WTC11 (cell line): ENCODE measurements at regions not wholly inside any gene's neighbourhood (a gene's known extent, or its start where the extent isn't known, plus 50 kb on each side); places are given as distances from the start of the nearest gene placed in this dataset.
"Not testable (repeated sequence)": the region's sequence is repeated elsewhere in the genome, so short reads cannot be mapped to it uniquely, and the experiment has no call there.

Experiments
- ATAC-seq: fragments of 200-7000 bp; cut with Tn5 transposase; 2 replicates; pipeline ENCODE4 v1.10.0; 2021; ENCODE audit warnings: mild to moderate bottlenecking, moderate library complexity
- CTCF ChIA-PET: fragments of 300-600 bp; sonication (Branson Sonifier 250); formaldehyde crosslinking; loops from one replicate; lab custom pipeline; 2021; ENCODE audit warnings: antibody characterized with exemption; lab: Charles Lee
- POLR2A ChIA-PET: fragments of 350-600 bp; sonication (Branson Sonifier 250); formaldehyde crosslinking; loops from one replicate; lab custom pipeline; 2021; ENCODE audit warnings: antibody characterized with exemption; lab: Charles Lee
- DNase-seq: peaks from one replicate; pipeline ENCODE4 v3.0.0; 2021; ENCODE audit warnings: low spot score
- H3K27ac Mint-ChIP-seq: 2 replicates; pipeline ENCODE4 v1.8.0; 2021; ENCODE audit warnings: mixed read lengths
- H3K27me3 Mint-ChIP-seq: 2 replicates; pipeline ENCODE4 v1.8.0; 2021; ENCODE audit warnings: low read depth, mild to moderate bottlenecking, moderate library complexity, mixed read lengths
- H3K36me3 Mint-ChIP-seq: 2 replicates; pipeline ENCODE4 v1.8.0; 2021; ENCODE audit warnings: mixed read lengths
- H3K4me1 Mint-ChIP-seq: 2 replicates; pipeline ENCODE4 v1.8.0; 2022; ENCODE audit warnings: mixed read lengths
- H3K4me3 Mint-ChIP-seq: 2 replicates; pipeline ENCODE4 v1.8.0; 2021; ENCODE audit warnings: mild to moderate bottlenecking, moderate library complexity, mixed read lengths
- H3K9me3 Mint-ChIP-seq: 2 replicates; pipeline ENCODE4 v1.8.0; 2021; ENCODE audit warnings: mixed read lengths
- CBFB ChIP-seq: sonication (generic); formaldehyde crosslinking; IDR thresholded peaks from 2 replicates; pipeline ENCODE4 v1.8.1; 2022; ENCODE audit warnings: mild to moderate bottlenecking, low read depth, missing genetic modification reagents
- EMX1 ChIP-seq: fragments of 250-450 bp; sonication (Bioruptor Pico); IDR thresholded peaks from 2 replicates; pipeline ENCODE4 v1.8.0; 2021; ENCODE audit warnings: mild to moderate bottlenecking
- ERG ChIP-seq: fragments of 250-450 bp; sonication (Bioruptor Pico); IDR thresholded peaks from 2 replicates; pipeline ENCODE4 v1.8.0; 2021; ENCODE audit warnings: mild to moderate bottlenecking
- ETV6 ChIP-seq: sonication (generic); formaldehyde crosslinking; IDR thresholded peaks from 2 replicates; pipeline ENCODE4 v1.8.1; 2022; ENCODE audit warnings: mild to moderate bottlenecking, missing genetic modification reagents
- FOXK1 ChIP-seq: sonication (generic); formaldehyde crosslinking; IDR thresholded peaks from 2 replicates; pipeline ENCODE4 v1.8.0; 2022; ENCODE audit warnings: mild to moderate bottlenecking, moderate library complexity, missing genetic modification reagents
- FOXP1 ChIP-seq: sonication (generic); formaldehyde crosslinking; IDR thresholded peaks from 2 replicates; pipeline ENCODE4 v1.8.0; 2022; ENCODE audit warnings: missing genetic modification reagents, mild to moderate bottlenecking, moderate library complexity, borderline replicate concordance
- GABPB1 ChIP-seq: sonication (generic); formaldehyde crosslinking; IDR thresholded peaks from 2 replicates; pipeline ENCODE4 v1.8.1; 2023; ENCODE audit warnings: mild to moderate bottlenecking, missing genetic modification reagents
- GTF2I ChIP-seq: fragments of 250-450 bp; sonication (Bioruptor Pico); conservative IDR thresholded peaks from 2 replicates; pipeline ENCODE4 v1.4.0; 2021; ENCODE audit warnings: mild to moderate bottlenecking
- HMGA2 ChIP-seq: fragments of 250-450 bp; sonication (Bioruptor Pico); IDR thresholded peaks from 2 replicates; pipeline ENCODE4 v1.4.0; 2021; ENCODE audit warnings: mild to moderate bottlenecking, moderate library complexity
- IRF2 ChIP-seq: sonication (generic); formaldehyde crosslinking; IDR thresholded peaks from 2 replicates; pipeline ENCODE4 v1.8.0; 2022; ENCODE audit warnings: low read depth, missing genetic modification reagents, borderline replicate concordance
- JAZF1 ChIP-seq: fragments of 250-450 bp; sonication (Bioruptor Pico); IDR thresholded peaks from 2 replicates; pipeline ENCODE4 v1.9.0; 2021; ENCODE audit warnings: moderate library complexity, mild to moderate bottlenecking, inconsistent platforms
- MLX ChIP-seq: sonication (generic); formaldehyde crosslinking; IDR thresholded peaks from 2 replicates; pipeline ENCODE4 v1.8.1; 2023; ENCODE audit warnings: mild to moderate bottlenecking, missing genetic modification reagents, moderate library complexity
- NFE2L1 ChIP-seq: sonication (generic); formaldehyde crosslinking; IDR thresholded peaks from 2 replicates; pipeline ENCODE4 v1.8.1; 2023; ENCODE audit warnings: missing genetic modification reagents
- SMAD4 ChIP-seq: sonication (generic); formaldehyde crosslinking; IDR thresholded peaks from 2 replicates; pipeline ENCODE4 v1.8.0; 2022; ENCODE audit warnings: mild to moderate bottlenecking, missing genetic modification reagents
- TP53 ChIP-seq: sonication (generic); formaldehyde crosslinking; IDR thresholded peaks from 2 replicates; pipeline ENCODE4 v1.8.1; 2023; ENCODE audit warnings: mild to moderate bottlenecking, missing genetic modification reagents
- ZNF121 ChIP-seq: sonication (generic); formaldehyde crosslinking; IDR thresholded peaks from 2 replicates; pipeline ENCODE4 v1.8.0; 2023; ENCODE audit warnings: missing genetic modification reagents
- ZNF232 ChIP-seq: sonication (generic); formaldehyde crosslinking; IDR thresholded peaks from 2 replicates; pipeline ENCODE4 v1.8.0; 2022; ENCODE audit warnings: mild to moderate bottlenecking, missing genetic modification reagents
- ZNF423 ChIP-seq: fragments of 250-450 bp; sonication (Bioruptor Pico); IDR thresholded peaks from 2 replicates; pipeline ENCODE4 v2.1.2; 2022; ENCODE audit warnings: mild to moderate bottlenecking, moderate library complexity
- TF ChIP-seq, protein P1 (sequence below): sonication (generic); formaldehyde crosslinking; IDR thresholded peaks from 2 replicates; pipeline ENCODE4 v1.8.1; 2023; ENCODE audit warnings: mild to moderate bottlenecking, missing genetic modification reagents, borderline replicate concordance
- TF ChIP-seq, protein P2 (sequence below): fragments of 250-450 bp; sonication (Bioruptor Pico); IDR thresholded peaks from 2 replicates; pipeline ENCODE4 v1.9.0; 2021; ENCODE audit warnings: mild to moderate bottlenecking, borderline replicate concordance
- TF ChIP-seq, protein P3 (sequence below): sonication (generic); formaldehyde crosslinking; IDR thresholded peaks from 2 replicates; pipeline ENCODE4 v1.8.1; 2022; ENCODE audit warnings: low read depth, missing genetic modification reagents, borderline replicate concordance
- TF ChIP-seq, protein P4 (sequence below): sonication (generic); formaldehyde crosslinking; IDR thresholded peaks from 2 replicates; pipeline ENCODE4 v1.8.1; 2023; ENCODE audit warnings: mild to moderate bottlenecking, missing genetic modification reagents, moderate library complexity

DNA sequence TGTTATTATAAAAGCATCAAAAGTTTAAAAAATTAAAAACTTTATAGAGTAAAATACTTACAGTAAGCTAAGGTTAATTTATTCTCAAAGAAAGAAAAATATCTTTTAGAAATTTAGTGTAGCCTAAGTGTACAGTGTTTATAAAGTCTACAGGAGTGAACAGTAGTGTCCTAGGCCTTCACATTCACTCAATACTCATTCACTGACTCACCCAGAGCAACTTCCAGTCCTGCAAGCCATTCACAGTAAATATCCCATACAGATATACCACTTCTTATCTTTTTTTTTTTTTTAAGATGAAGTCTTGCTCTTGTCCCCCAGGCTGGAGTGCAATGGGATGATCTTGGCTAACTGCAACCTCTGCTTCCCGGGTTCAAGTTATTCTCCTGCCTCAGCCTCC lies 73.1 kb upstream of the FST start:
- ChIA-PET CTCF (no interaction called here), POLR2A (no interaction called here)
- TF ChIP-seq NFE2L1 (CRISPR knock-in tag) (no peak), TP53 (no peak), ETV6 (no peak), IRF2 (CRISPR knock-in tag) (no peak), ZNF423 (CRISPR knock-in tag) (no peak)
- Mint-ChIP-seq H3K4me3 (no peak overlapping the region), H3K27ac (no peak overlapping the region), H3K9me3 (peaks cover 16% of the 10 kb centered on the region), H3K4me1 (no peaks in the 10 kb centered on the region), H3K36me3 (no peaks in the 10 kb centered on the region), H3K27me3 (no peaks in the 10 kb centered on the region)
- ATAC-seq (no peak), DNase-seq (no peak)

DNA sequence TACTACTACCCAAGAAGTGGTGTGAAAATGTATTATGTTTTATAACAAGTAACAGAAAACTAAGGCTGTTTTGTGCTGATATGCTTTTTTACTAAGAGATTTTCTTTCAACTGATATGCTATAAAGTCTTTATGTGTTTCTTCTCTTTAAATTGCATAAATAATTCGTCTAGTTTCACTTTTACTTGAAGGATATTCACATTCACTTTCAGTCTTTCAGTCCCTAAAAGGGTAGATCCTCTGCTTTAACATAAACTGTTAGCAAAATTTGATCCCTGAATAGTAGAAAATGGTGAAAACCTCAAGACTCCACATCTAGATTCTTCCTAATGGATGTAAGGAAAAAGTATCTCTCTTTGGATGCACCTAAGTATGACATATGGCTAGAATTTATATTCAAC lies 69.0 kb upstream of the FST start:
- H3K9me3 Mint-ChIP-seq, result peaks cover 26% of the 10 kb centered on the region
- no peak for ATAC-seq
- no peaks in the 10 kb centered on the region for H3K4me1 Mint-ChIP-seq
- no peak overlapping the region for H3K27ac Mint-ChIP-seq
- ChIA-PET POLR2A (no interaction called here), CTCF (no interaction called here)
- no peak for DNase-seq
- H3K4me3 Mint-ChIP-seq, result no peak overlapping the region
- peaks cover 6% of the 10 kb centered on the region for H3K36me3 Mint-ChIP-seq
- no peaks in the 10 kb centered on the region for H3K27me3 Mint-ChIP-seq
- TF ChIP-seq, protein P1, sequence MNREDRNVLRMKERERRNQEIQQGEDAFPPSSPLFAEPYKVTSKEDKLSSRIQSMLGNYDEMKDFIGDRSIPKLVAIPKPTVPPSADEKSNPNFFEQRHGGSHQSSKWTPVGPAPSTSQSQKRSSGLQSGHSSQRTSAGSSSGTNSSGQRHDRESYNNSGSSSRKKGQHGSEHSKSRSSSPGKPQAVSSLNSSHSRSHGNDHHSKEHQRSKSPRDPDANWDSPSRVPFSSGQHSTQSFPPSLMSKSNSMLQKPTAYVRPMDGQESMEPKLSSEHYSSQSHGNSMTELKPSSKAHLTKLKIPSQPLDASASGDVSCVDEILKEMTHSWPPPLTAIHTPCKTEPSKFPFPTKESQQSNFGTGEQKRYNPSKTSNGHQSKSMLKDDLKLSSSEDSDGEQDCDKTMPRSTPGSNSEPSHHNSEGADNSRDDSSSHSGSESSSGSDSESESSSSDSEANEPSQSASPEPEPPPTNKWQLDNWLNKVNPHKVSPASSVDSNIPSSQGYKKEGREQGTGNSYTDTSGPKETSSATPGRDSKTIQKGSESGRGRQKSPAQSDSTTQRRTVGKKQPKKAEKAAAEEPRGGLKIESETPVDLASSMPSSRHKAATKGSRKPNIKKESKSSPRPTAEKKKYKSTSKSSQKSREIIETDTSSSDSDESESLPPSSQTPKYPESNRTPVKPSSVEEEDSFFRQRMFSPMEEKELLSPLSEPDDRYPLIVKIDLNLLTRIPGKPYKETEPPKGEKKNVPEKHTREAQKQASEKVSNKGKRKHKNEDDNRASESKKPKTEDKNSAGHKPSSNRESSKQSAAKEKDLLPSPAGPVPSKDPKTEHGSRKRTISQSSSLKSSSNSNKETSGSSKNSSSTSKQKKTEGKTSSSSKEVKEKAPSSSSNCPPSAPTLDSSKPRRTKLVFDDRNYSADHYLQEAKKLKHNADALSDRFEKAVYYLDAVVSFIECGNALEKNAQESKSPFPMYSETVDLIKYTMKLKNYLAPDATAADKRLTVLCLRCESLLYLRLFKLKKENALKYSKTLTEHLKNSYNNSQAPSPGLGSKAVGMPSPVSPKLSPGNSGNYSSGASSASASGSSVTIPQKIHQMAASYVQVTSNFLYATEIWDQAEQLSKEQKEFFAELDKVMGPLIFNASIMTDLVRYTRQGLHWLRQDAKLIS (CRISPR knock-in tag), result no peak
- TF ChIP-seq, protein P2, sequence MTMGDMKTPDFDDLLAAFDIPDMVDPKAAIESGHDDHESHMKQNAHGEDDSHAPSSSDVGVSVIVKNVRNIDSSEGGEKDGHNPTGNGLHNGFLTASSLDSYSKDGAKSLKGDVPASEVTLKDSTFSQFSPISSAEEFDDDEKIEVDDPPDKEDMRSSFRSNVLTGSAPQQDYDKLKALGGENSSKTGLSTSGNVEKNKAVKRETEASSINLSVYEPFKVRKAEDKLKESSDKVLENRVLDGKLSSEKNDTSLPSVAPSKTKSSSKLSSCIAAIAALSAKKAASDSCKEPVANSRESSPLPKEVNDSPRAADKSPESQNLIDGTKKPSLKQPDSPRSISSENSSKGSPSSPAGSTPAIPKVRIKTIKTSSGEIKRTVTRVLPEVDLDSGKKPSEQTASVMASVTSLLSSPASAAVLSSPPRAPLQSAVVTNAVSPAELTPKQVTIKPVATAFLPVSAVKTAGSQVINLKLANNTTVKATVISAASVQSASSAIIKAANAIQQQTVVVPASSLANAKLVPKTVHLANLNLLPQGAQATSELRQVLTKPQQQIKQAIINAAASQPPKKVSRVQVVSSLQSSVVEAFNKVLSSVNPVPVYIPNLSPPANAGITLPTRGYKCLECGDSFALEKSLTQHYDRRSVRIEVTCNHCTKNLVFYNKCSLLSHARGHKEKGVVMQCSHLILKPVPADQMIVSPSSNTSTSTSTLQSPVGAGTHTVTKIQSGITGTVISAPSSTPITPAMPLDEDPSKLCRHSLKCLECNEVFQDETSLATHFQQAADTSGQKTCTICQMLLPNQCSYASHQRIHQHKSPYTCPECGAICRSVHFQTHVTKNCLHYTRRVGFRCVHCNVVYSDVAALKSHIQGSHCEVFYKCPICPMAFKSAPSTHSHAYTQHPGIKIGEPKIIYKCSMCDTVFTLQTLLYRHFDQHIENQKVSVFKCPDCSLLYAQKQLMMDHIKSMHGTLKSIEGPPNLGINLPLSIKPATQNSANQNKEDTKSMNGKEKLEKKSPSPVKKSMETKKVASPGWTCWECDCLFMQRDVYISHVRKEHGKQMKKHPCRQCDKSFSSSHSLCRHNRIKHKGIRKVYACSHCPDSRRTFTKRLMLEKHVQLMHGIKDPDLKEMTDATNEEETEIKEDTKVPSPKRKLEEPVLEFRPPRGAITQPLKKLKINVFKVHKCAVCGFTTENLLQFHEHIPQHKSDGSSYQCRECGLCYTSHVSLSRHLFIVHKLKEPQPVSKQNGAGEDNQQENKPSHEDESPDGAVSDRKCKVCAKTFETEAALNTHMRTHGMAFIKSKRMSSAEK (CRISPR knock-in tag), result no peak
- TF ChIP-seq FOXP1 (CRISPR knock-in tag) (no peak), ZNF121 (CRISPR knock-in tag) (no peak), ZNF232 (no peak), EMX1 (CRISPR knock-in tag) (no peak), JAZF1 (no peak), ERG (CRISPR knock-in tag) (no peak), SMAD4 (CRISPR knock-in tag) (no peak), CBFB (CRISPR knock-in tag) (no peak), HMGA2 (CRISPR knock-in tag) (no peak), GTF2I (CRISPR knock-in tag) (no peak), FOXK1 (CRISPR knock-in tag) (no peak), MLX (CRISPR knock-in tag) (no peak), GABPB1 (CRISPR knock-in tag) (no peak)
- TF ChIP-seq, protein P3, sequence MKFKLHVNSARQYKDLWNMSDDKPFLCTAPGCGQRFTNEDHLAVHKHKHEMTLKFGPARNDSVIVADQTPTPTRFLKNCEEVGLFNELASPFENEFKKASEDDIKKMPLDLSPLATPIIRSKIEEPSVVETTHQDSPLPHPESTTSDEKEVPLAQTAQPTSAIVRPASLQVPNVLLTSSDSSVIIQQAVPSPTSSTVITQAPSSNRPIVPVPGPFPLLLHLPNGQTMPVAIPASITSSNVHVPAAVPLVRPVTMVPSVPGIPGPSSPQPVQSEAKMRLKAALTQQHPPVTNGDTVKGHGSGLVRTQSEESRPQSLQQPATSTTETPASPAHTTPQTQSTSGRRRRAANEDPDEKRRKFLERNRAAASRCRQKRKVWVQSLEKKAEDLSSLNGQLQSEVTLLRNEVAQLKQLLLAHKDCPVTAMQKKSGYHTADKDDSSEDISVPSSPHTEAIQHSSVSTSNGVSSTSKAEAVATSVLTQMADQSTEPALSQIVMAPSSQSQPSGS, result no peak
- TF ChIP-seq, protein P4, sequence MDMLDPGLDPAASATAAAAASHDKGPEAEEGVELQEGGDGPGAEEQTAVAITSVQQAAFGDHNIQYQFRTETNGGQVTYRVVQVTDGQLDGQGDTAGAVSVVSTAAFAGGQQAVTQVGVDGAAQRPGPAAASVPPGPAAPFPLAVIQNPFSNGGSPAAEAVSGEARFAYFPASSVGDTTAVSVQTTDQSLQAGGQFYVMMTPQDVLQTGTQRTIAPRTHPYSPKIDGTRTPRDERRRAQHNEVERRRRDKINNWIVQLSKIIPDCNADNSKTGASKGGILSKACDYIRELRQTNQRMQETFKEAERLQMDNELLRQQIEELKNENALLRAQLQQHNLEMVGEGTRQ (CRISPR knock-in tag), result no peak
- TF ChIP-seq, all 79 proteins: peak for 0

GRCh38 chr5:53412499-53412898 lies 67.9 kb upstream of the FST start:
- ATAC-seq, POLR2A ChIA-PET, DNase-seq, H3K4me3 Mint-ChIP-seq, H3K4me1 Mint-ChIP-seq, H3K27ac Mint-ChIP-seq, H3K36me3 Mint-ChIP-seq, H3K27me3 Mint-ChIP-seq: not testable (repeated sequence)
- CTCF ChIA-PET, result interaction anchor here (0.6 kb wide), 1 partner anchor 18 kb away, joined by 4 read pairs; no protein-coding TSS in a partner anchor
- H3K9me3 Mint-ChIP-seq, result peaks cover 24% of the 10 kb centered on the region
